ENCODE measurements at regions not wholly inside any gene's neighbourhood (a gene's known extent, or its start where the extent isn't known, plus 50 kb on each side); places are given as distances from the start of the nearest gene placed in this dataset.

GRCh38 chr4:1530356-1530755 is 124.1 kb upstream of the NKX1-1 start:
- TF ChIP-seq, protein P1, sequence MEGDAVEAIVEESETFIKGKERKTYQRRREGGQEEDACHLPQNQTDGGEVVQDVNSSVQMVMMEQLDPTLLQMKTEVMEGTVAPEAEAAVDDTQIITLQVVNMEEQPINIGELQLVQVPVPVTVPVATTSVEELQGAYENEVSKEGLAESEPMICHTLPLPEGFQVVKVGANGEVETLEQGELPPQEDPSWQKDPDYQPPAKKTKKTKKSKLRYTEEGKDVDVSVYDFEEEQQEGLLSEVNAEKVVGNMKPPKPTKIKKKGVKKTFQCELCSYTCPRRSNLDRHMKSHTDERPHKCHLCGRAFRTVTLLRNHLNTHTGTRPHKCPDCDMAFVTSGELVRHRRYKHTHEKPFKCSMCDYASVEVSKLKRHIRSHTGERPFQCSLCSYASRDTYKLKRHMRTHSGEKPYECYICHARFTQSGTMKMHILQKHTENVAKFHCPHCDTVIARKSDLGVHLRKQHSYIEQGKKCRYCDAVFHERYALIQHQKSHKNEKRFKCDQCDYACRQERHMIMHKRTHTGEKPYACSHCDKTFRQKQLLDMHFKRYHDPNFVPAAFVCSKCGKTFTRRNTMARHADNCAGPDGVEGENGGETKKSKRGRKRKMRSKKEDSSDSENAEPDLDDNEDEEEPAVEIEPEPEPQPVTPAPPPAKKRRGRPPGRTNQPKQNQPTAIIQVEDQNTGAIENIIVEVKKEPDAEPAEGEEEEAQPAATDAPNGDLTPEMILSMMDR (IDR thresholded peaks at IDR 0.05) = no peak
- TF ChIP-seq EZH2 (IDR thresholded peaks at IDR 0.05; ENCODE audit: borderline replicate concordance, insufficient read depth, low read depth, low read length, poor library complexity, severe bottlenecking) = no peak
